ENCODE measurements at regions not wholly inside any gene's neighbourhood (a gene's known extent, or its start where the extent isn't known, plus 50 kb on each side); places are given as distances from the start of the nearest gene placed in this dataset.

GRCh38 chr12:58645946-58646345 is 274.4 kb downstream of the LRIG3 start:
- no CpG with 5 or more reads among the region's 2 CpGs for WGBS, 2 experiments (ENCODE audit: extremely low coverage in 2 of 2, insufficient read length in 1 of 2)
- no peak overlapping the region for H2AFZ ChIP-seq (replicated peaks; ENCODE audit: low read length, poor library complexity)

More at GRCh38 chr12:58645946-58646345, 274.4 kb downstream of the LRIG3 start:
- Histone ChIP-seq H3K56ac (ENCODE audit: extremely low read depth, insufficient read depth, low read length) (no peak overlapping the region), H4K8ac (ENCODE audit: low read depth in 2 of 2, low read length in 2 of 2) (no peak overlapping the region), H3K23ac (ENCODE audit: low read depth, low read length) (no peak overlapping the region), H4K91ac (ENCODE audit: insufficient read depth, low read depth, low read length) (no peak overlapping the region), H3K9me3 (ENCODE audit: control insufficient read depth, insufficient read depth, low read length) (no peaks in the 10 kb centered on the region), H3K4me2 (ENCODE audit: low read depth, low read length) (no peak overlapping the region), H2BK120ac (ENCODE audit: low read depth, low read length) (no peak overlapping the region; the same call in 1 of the 2 replicates), H3K4ac (ENCODE audit: low read depth, low read length) (no peak overlapping the region), H3K9ac (ENCODE audit: low read depth, low read length) (no peak overlapping the region), H2BK15ac (ENCODE audit: low read depth, low read length) (no peak overlapping the region), H3K18ac (ENCODE audit: low read depth, low read length) (no peak overlapping the region), H3K36me3 (ENCODE audit: control insufficient read depth, insufficient read depth, low read length) (no peaks in the 10 kb centered on the region), H2AK9ac (replicated peaks; ENCODE audit: low read depth, low read length, poor library complexity) (no peak overlapping the region), H4K20me1 (ENCODE audit: insufficient read depth, low read length) (no peaks in the 10 kb centered on the region), H3K79me1 (ENCODE audit: low read depth in 1 of 2, low read length in 2 of 2) (no peaks in the 10 kb centered on the region), H3K4me1 (ENCODE audit: control insufficient read depth, insufficient read depth, low read length) (peaks cover 3% of the 10 kb centered on the region), H3K9me1 (ENCODE audit: insufficient read depth, low read length) (no peaks in the 10 kb centered on the region), H3K27ac (ENCODE audit: insufficient read depth, low read length) (no peak overlapping the region), H3K27me3 (ENCODE audit: control insufficient read depth, insufficient read depth, low read length) (no peaks in the 10 kb centered on the region), H4K5ac (ENCODE audit: low read depth, low read length) (no peak overlapping the region), H2BK20ac (ENCODE audit: low read depth, low read length) (no peak overlapping the region), H2BK5ac (ENCODE audit: low read depth, low read length, poor library complexity, severe bottlenecking) (no peak overlapping the region), H2AK5ac (ENCODE audit: low read depth, low read length) (no peak overlapping the region), H3K4me3 (ENCODE audit: insufficient read depth, low read depth, low read length) (no peak overlapping the region), H3K14ac (replicated peaks; ENCODE audit: low read depth, low read length) (no peak overlapping the region)
- ChIA-PET POLR2A (ENCODE audit: unreplicated experiment) (no interaction called here), CTCF (no interaction called here)
- dilution Hi-C loops (cut with HindIII; ENCODE audit: low sequenced_read_pairs, unreplicated experiment) = no loop called here
- intact Hi-C loops (cut with micrococcal nuclease) = no loop called here
- TF ChIP-seq CTCF (conservative IDR thresholded peaks at IDR 0.05; ENCODE audit: low read depth, low read length) (no peak), NFE2L2 (IDR thresholded peaks at IDR 0.05; ENCODE audit: low read depth, low read length) (no peak), MXI1 (IDR thresholded peaks at IDR 0.05; ENCODE audit: borderline replicate concordance, low read depth, low read length) (no peak), ELK1 (IDR thresholded peaks at IDR 0.05; ENCODE audit: borderline replicate concordance, low read depth, low read length) (no peak), USF2 (IDR thresholded peaks at IDR 0.05; ENCODE audit: low read depth, low read length) (no peak), RAD21 (IDR thresholded peaks at IDR 0.05; ENCODE audit: low read length) (no peak), RCOR1 (IDR thresholded peaks at IDR 0.05; ENCODE audit: insufficient replicate concordance, low read length) (no peak), CEBPB (IDR thresholded peaks at IDR 0.05; ENCODE audit: low read depth, low read length) (no peak), CHD1 (IDR thresholded peaks at IDR 0.05; ENCODE audit: low read depth, low read length) (no peak), MAZ (IDR thresholded peaks at IDR 0.05; ENCODE audit: borderline replicate concordance, low read depth, low read length) (no peak), FOS (IDR thresholded peaks at IDR 0.05; ENCODE audit: low read depth, low read length) (no peak), RFX5 (IDR thresholded peaks at IDR 0.05; ENCODE audit: low read depth, low read length) (no peak), SMC3 (IDR thresholded peaks at IDR 0.05; ENCODE audit: low read depth, low read length) (no peak), MAFK (IDR thresholded peaks at IDR 0.05; ENCODE audit: low read depth, low read length) (no peak)
- DNase-seq = no peak
- ATAC-seq (ENCODE audit: low read depth) = no peak
- BruUV-seq (replicated peaks) = no TSS peak
- in situ Hi-C loops (cut with MboI; ENCODE audit: low sequenced_read_pairs) = no loop called here
